ENCODE measurements at regions not wholly inside any gene's neighbourhood (a gene's known extent, or its start where the extent isn't known, plus 50 kb on each side); places are given as distances from the start of the nearest gene placed in this dataset.
"Not testable (repeated sequence)": the region's sequence is repeated elsewhere in the genome, so short reads cannot be mapped to it uniquely, and the experiment has no call there.

GRCh38 chr5:34466519-34467388, 189.4 kb upstream of the RAI14 start:
- intact Hi-C loops (cut with DNase I) = loop anchor here (10.0 kb wide), 1 partner anchor 462 kb away; the partner anchor contains the start of gene AMACR
- not testable (repeated sequence) for DNase-seq

GRCh38 chr5:34467436-34467835, 188.7 kb upstream of the RAI14 start:
- intact Hi-C loops (cut with DNase I) = loop anchor here (10.0 kb wide), 1 partner anchor 463 kb away; the partner anchor contains the start of gene AMACR
- DNase-seq = peak in 1 of 42 donors; percentile 25

- intact Hi-C loops (cut with DNase I) = loop anchor here (10.0 kb wide), 1 partner anchor 463 kb away; the partner anchor contains the start of gene AMACR
- DNase-seq = not testable (repeated sequence)
These were observed 188.1 kb upstream of the RAI14 start for GRCh38 chr5:34467984-34468383.

- intact Hi-C loops (cut with DNase I) = loop anchor here (10.0 kb wide), 1 partner anchor 465 kb away; the partner anchor contains the start of gene AMACR
- DNase-seq = no peak
These were observed 186.2 kb upstream of the RAI14 start for GRCh38 chr5:34469971-34470370.

- DNase-seq = peak in 20 of 42 donors; percentile 27 to 81 (median 52)
- intact Hi-C loops (cut with DNase I) = loop anchor here (5.0 kb wide), 1 partner anchor 423 kb away; no protein-coding TSS in a partner anchor
These were observed 181.5 kb upstream of the RAI14 start for GRCh38 chr5:34474573-34475021.

GRCh38 chr5:34475249-34475966, 180.7 kb upstream of the RAI14 start:
- DNase-seq = no peak
- intact Hi-C loops (cut with DNase I) = loop anchor here (5.0 kb wide), 1 partner anchor 422 kb away; no protein-coding TSS in a partner anchor

- DNase-seq = no peak
- intact Hi-C loops (cut with DNase I) = loop anchor here (5.0 kb wide), 1 partner anchor 420 kb away; no protein-coding TSS in a partner anchor
These were observed 179.1 kb upstream of the RAI14 start for GRCh38 chr5:34476941-34477565.

GRCh38 chr5:34480810-34481528, 175.2 kb upstream of the RAI14 start:
- intact Hi-C loops (cut with DNase I) = loop anchor here (5.0 kb wide), 1 partner anchor 56 kb away; no protein-coding TSS in a partner anchor

GRCh38 chr5:34483442-34484033, 172.6 kb upstream of the RAI14 start:
- intact Hi-C loops (cut with DNase I) = loop anchor here (5.0 kb wide), 1 partner anchor 54 kb away; no protein-coding TSS in a partner anchor
- peak in 32 of 42 donors; percentile 21 to 76 (median 59) for DNase-seq

More at GRCh38 chr5:34480810-34481528, 175.2 kb upstream of the RAI14 start:
- no peak for DNase-seq

- peak in 2 of 42 donors; percentile 28 to 34 for DNase-seq
- intact Hi-C loops (cut with DNase I) = loop anchor here (5.0 kb wide), 1 partner anchor 53 kb away; no protein-coding TSS in a partner anchor
These were observed 171.8 kb upstream of the RAI14 start for GRCh38 chr5:34484216-34484920.

GRCh38 chr5:34485768-34486030, 170.4 kb upstream of the RAI14 start:
- intact Hi-C loops (cut with DNase I) = no loop called here
- DNase-seq = no peak

GRCh38 chr5:34486160-34486848, 169.8 kb upstream of the RAI14 start:
- intact Hi-C loops (cut with DNase I) = no loop called here
- DNase-seq = peak; percentile 67 to 97 (median 91)

GRCh38 chr5:34486849-34487158, 169.3 kb upstream of the RAI14 start:
- intact Hi-C loops (cut with DNase I) = no loop called here

GRCh38 chr5:34487159-34487879, 168.8 kb upstream of the RAI14 start:
- intact Hi-C loops (cut with DNase I) = no loop called here
- DNase-seq = no peak

More at GRCh38 chr5:34486849-34487158, 169.3 kb upstream of the RAI14 start:
- DNase-seq = no peak

- DNase-seq = no peak
- intact Hi-C loops (cut with DNase I) = no loop called here
These were observed 168.2 kb upstream of the RAI14 start for GRCh38 chr5:34487956-34488355.

- no peak for DNase-seq
- intact Hi-C loops (cut with DNase I) = no loop called here
These were observed 167.1 kb upstream of the RAI14 start for GRCh38 chr5:34488984-34489383.

Measured in head of caudate nucleus (tissue), 42 donors.